ENCODE measurements at regions not wholly inside any gene's neighbourhood (a gene's known extent, or its start where the extent isn't known, plus 50 kb on each side); places are given as distances from the start of the nearest gene placed in this dataset.
"Not testable (repeated sequence)": the region's sequence is repeated elsewhere in the genome, so short reads cannot be mapped to it uniquely, and the experiment has no call there.

- TF ChIP-seq CTCF (IDR thresholded peaks at IDR 0.05) = no peak
- no peak for TF ChIP-seq POLR2A (IDR thresholded peaks at IDR 0.05)
- Histone ChIP-seq H3K27ac (no peak overlapping the region), H3K9me3 (no peaks in the 10 kb centered on the region), H3K36me3 (no peaks in the 10 kb centered on the region), H3K4me3 (no peak overlapping the region), H3K4me1 (no peaks in the 10 kb centered on the region), H3K27me3 (no peaks in the 10 kb centered on the region)
- intact Hi-C loops (cut with DNase I) = no loop called here
- no peak for ATAC-seq
- WGBS (ENCODE audit: insufficient coverage, low coverage, low lambda C conversion rate, missing lambda C conversion rate) = no CpG with 5 or more reads among the region's 9 CpGs
- DNase-seq = no peak
Observed at GRCh38 chr11:134724779-134725140, 312.7 kb upstream of the B3GAT1 start.

- ATAC-seq = no peak
- H3K4me1 ChIP-seq = no peaks in the 10 kb centered on the region
- DNase-seq = no peak
- intact Hi-C loops (cut with DNase I) = no loop called here
- WGBS (ENCODE audit: insufficient coverage, low coverage, low lambda C conversion rate, missing lambda C conversion rate) = 77% methylated on average over 11 of the region's 12 CpGs
- H3K27ac ChIP-seq = no peak overlapping the region
- TF ChIP-seq CTCF (IDR thresholded peaks at IDR 0.05) (no peak), POLR2A (IDR thresholded peaks at IDR 0.05) (no peak)
- no peaks in the 10 kb centered on the region for H3K27me3 ChIP-seq
- no peaks in the 10 kb centered on the region for H3K9me3 ChIP-seq
- H3K36me3 ChIP-seq = no peaks in the 10 kb centered on the region
- H3K4me3 ChIP-seq = no peak overlapping the region
Observed at GRCh38 chr11:134724106-134724778, 312.2 kb upstream of the B3GAT1 start.

DNA sequence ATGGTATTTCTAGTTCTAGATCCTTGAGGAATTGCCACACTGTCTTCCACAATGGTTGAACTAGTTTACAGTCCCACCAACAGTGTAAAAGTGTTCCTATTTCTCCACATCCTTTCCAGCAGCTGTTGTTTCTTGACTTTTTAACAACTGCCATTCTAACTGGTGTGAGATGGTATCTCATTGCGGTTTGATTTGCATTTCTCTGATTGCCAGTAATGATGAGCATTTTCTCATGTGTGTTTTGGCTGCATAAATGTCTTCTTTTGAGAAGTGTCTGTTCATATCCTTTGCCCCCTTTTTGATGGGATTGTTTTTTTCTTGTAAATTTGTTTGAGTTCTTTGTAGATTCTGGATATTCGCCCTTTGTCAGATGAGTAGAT is 308.6 kb upstream of the B3GAT1 start:
- H3K36me3 ChIP-seq; ATAC-seq; H3K27me3 ChIP-seq; H3K9me3 ChIP-seq; H3K4me1 ChIP-seq; DNase-seq; intact Hi-C loops (cut with DNase I); H3K4me3 ChIP-seq; H3K27ac ChIP-seq: not testable (repeated sequence)
- WGBS (ENCODE audit: insufficient coverage, low coverage, low lambda C conversion rate, missing lambda C conversion rate) = 92% methylated on average over 2 of the region's 2 CpGs

DNA sequence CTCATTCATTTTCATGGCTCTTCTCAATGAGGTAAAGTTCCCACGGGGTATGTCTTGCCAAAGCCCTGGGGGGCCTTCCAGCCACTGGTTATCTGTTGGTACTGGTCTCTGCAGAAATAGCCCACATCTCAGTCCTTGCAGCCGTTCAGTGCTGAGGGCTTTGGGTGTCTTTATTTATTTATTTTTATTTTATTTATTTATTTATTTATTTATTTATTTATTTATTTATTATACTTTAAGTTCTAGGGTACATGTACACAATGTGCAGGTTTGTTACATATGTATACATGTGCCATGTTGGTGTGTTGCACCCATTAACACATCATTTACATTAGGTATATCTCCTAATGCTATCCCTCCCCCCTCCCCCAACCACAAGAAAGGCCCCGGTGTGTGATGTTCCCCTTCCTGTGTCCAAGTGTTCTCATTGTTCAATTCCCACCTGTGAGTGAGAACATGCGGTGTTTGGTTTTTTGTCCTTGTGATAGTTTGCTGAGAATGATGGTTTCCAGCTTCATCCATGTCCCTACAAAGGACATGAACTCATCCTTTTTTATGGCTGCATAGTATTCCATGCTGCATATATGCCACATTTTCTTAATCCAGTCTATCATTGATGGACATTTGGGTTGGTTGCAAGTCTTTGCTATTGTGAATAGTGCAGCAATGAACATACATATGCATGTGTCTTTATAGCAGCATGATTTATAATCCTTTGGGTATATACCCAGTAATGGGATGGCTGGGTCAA is 308.1 kb upstream of the B3GAT1 start:
- H3K27me3 ChIP-seq; intact Hi-C loops (cut with DNase I); H3K9me3 ChIP-seq; H3K27ac ChIP-seq; DNase-seq; H3K4me1 ChIP-seq; H3K4me3 ChIP-seq; H3K36me3 ChIP-seq; ATAC-seq: not testable (repeated sequence)
- 61% methylated on average over 4 of the region's 4 CpGs for WGBS (ENCODE audit: insufficient coverage, low coverage, low lambda C conversion rate, missing lambda C conversion rate)

- no peaks in the 10 kb centered on the region for H3K9me3 ChIP-seq
- no peaks in the 10 kb centered on the region for H3K27me3 ChIP-seq
- ATAC-seq = no peak
- WGBS (ENCODE audit: insufficient coverage, low coverage, low lambda C conversion rate, missing lambda C conversion rate) = 84% methylated on average over 4 of the region's 5 CpGs
- no peaks in the 10 kb centered on the region for H3K4me1 ChIP-seq
- H3K4me3 ChIP-seq = no peak overlapping the region
- TF ChIP-seq CTCF (IDR thresholded peaks at IDR 0.05) = no peak
- TF ChIP-seq POLR2A (IDR thresholded peaks at IDR 0.05) = no peak
- no peaks in the 10 kb centered on the region for H3K36me3 ChIP-seq
- H3K27ac ChIP-seq = no peak overlapping the region
- DNase-seq = no peak
- intact Hi-C loops (cut with DNase I) = no loop called here
Observed at GRCh38 chr11:134719397-134719796, 307.4 kb upstream of the B3GAT1 start.

All from right lobe of liver (tissue), 6 donors.